Mucosa of descending colon (tissue), 3 donors: ENCODE measurements at regions not wholly inside any gene's neighbourhood (a gene's known extent, or its start where the extent isn't known, plus 50 kb on each side); places are given as distances from the start of the nearest gene placed in this dataset.

ENCODE experiments used
- ATAC-seq: fragments of 200-7000 bp; cut with Tn5 transposase; one replicate; pipeline ENCODE4 v1.9.1; 2020; ENCODE audit warnings: mild to moderate bottlenecking, moderate library complexity
- DNase-seq, 3 donors: peaks; one replicate each; pipeline ENCODE4 v3.0.0-alpha.2; 2020
- H3K36me3 ChIP-seq: fragments of 200-600 bp; one replicate; pipeline ENCODE4 v1.8.0; 2021; ENCODE audit warnings: low read depth, mild to moderate bottlenecking
- H3K4me1 ChIP-seq: fragments of 200-600 bp; one replicate; pipeline ENCODE4 v1.8.0; 2021; ENCODE audit warnings: low read depth, mild to moderate bottlenecking
- H3K4me3 ChIP-seq: fragments of 200-600 bp; one replicate; pipeline ENCODE4 v1.8.0; 2021; ENCODE audit warnings: mild to moderate bottlenecking
- H3K9me3 ChIP-seq: fragments of 200-600 bp; one replicate; pipeline ENCODE4 v1.8.0; 2021; ENCODE audit warnings: mild to moderate bottlenecking
- CTCF ChIP-seq: fragments of 200-600 bp; IDR thresholded peaks from one replicate; pipeline ENCODE4 v1.8.0; 2022; ENCODE audit warnings: antibody characterized with exemption, mild to moderate bottlenecking
- intact Hi-C, 2 donors: fragments of 100-400 bp; cut with DNase I in 1 of 2; cut with micrococcal nuclease in 1 of 2; formaldehyde crosslinking; loops; one replicate each; pipeline versions ENCODE4 v1.11.0 to v1.11.1; 2022; cut with DNase I, micrococcal nuclease
- donor health status: DM: no; HTN: no; CAD: no; lungs with moderate emphysema.
- donor health status: DM: no; HTN: no; CAD: no.
- donor health status: DM: no; HTN: yes; CAD: no.

GRCh38 chr4:171714791-171715454 is 98.3 kb upstream of the GALNTL6 start:
- Histone ChIP-seq H3K36me3 (no peaks in the 10 kb centered on the region), H3K4me3 (no peak overlapping the region), H3K4me1 (no peaks in the 10 kb centered on the region), H3K9me3 (no peaks in the 10 kb centered on the region)
- DNase-seq (no peak), ATAC-seq (no peak)
- no peak for TF ChIP-seq CTCF
- intact Hi-C loops = no loop called here

DNA sequence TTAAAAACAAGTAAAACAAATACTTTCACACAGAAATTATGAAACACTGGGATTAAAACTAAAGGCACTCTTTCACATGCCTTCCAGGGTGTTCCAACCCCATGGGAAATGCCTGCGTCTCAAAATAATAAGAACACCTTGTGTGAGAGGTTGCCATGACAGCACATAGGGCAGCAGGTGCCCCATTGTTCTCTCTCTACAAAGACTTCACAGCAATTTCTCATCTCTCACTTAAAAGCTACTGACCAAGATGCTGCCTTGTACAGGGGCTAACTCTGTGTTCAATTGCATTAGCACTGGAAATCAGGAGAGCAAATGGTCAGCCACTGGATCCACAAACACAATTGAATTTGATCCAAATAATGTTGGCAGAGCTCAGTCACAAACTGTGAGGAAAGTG is 102.5 kb upstream of the GALNTL6 start:
- no peak for TF ChIP-seq CTCF
- H3K4me1 ChIP-seq = no peaks in the 10 kb centered on the region
- no peaks in the 10 kb centered on the region for H3K9me3 ChIP-seq
- DNase-seq (no peak), ATAC-seq (no peak)
- no peaks in the 10 kb centered on the region for H3K36me3 ChIP-seq
- H3K4me3 ChIP-seq = no peak overlapping the region
- intact Hi-C loops = no loop called here

GRCh38 chr4:171676555-171677215 is 136.5 kb upstream of the GALNTL6 start:
- no peak for DNase-seq
- peak; percentile 38 for ATAC-seq
- no peak overlapping the region for H3K4me3 ChIP-seq
- TF ChIP-seq CTCF = no peak
- no peaks in the 10 kb centered on the region for H3K4me1 ChIP-seq
- H3K9me3 ChIP-seq = no peaks in the 10 kb centered on the region
- intact Hi-C loops = no loop called here
- no peaks in the 10 kb centered on the region for H3K36me3 ChIP-seq

DNA sequence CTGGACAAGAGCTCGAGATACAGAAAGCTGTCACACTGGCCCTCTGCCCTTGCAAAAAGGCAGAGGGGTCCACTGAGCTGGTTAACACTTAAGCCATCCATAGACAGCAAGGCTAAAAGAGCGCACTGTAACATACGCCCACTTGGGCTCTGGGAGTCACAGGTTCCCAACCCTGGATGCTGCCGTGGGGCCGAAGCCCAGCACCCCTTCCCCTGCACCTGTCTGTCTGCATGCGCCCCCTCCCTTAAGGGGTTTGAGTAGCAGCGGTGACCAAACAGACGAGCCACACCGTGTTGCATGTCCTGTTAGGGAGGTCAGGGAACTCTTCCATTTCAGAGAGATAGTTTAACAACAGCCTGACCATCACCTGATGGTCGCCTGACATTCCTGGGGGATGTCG is 138.4 kb upstream of the GALNTL6 start:
- ATAC-seq (no peak), DNase-seq (no peak)
- Histone ChIP-seq H3K9me3 (no peaks in the 10 kb centered on the region), H3K36me3 (no peaks in the 10 kb centered on the region), H3K4me1 (no peaks in the 10 kb centered on the region), H3K4me3 (no peak overlapping the region)
- intact Hi-C loops = no loop called here
- TF ChIP-seq CTCF = no peak

GRCh38 chr4:171668403-171668802 is 144.8 kb upstream of the GALNTL6 start:
- no peaks in the 10 kb centered on the region for H3K4me1 ChIP-seq
- TF ChIP-seq CTCF = no peak
- no peak overlapping the region for H3K4me3 ChIP-seq
- ATAC-seq = no peak
- H3K9me3 ChIP-seq = no peaks in the 10 kb centered on the region
- no peak for DNase-seq
- intact Hi-C loops = no loop called here
- H3K36me3 ChIP-seq = no peaks in the 10 kb centered on the region
